ENCODE measurements at regions not wholly inside any gene's neighbourhood (a gene's known extent, or its start where the extent isn't known, plus 50 kb on each side); places are given as distances from the start of the nearest gene placed in this dataset.

GRCh38 chr4:187415231-187415630, 580.3 kb upstream of the ZFP42 start:
- DNase-seq (ENCODE audit: low read depth) = no peak

GRCh38 chr4:187416216-187416615, 579.4 kb upstream of the ZFP42 start:
- no peak for DNase-seq (ENCODE audit: low read depth)

- no peak for DNase-seq (ENCODE audit: low read depth)
These were observed 577.9 kb upstream of the ZFP42 start for GRCh38 chr4:187417721-187418120.

- DNase-seq (ENCODE audit: low read depth) = no peak
These were observed 572.9 kb upstream of the ZFP42 start for GRCh38 chr4:187422655-187423054.

- DNase-seq (ENCODE audit: low read depth) = no peak
These were observed 570.9 kb upstream of the ZFP42 start for GRCh38 chr4:187424636-187425035.

GRCh38 chr4:187426511-187426910, 569.1 kb upstream of the ZFP42 start:
- no peak for DNase-seq (ENCODE audit: low read depth)

GRCh38 chr4:187432310-187432709, 563.3 kb upstream of the ZFP42 start:
- DNase-seq (ENCODE audit: low read depth) = no peak

GRCh38 chr4:187433141-187433540, 562.4 kb upstream of the ZFP42 start:
- DNase-seq (ENCODE audit: low read depth) = no peak

GRCh38 chr4:187436251-187436650, 559.3 kb upstream of the ZFP42 start:
- no peak for DNase-seq (ENCODE audit: low read depth)

- no peak for DNase-seq (ENCODE audit: low read depth)
These were observed 551.5 kb upstream of the ZFP42 start for GRCh38 chr4:187444061-187444460.

- DNase-seq (ENCODE audit: low read depth) = no peak
These were observed 545.9 kb upstream of the ZFP42 start for GRCh38 chr4:187449702-187450101.

- DNase-seq (ENCODE audit: low read depth) = no peak
These were observed 543.8 kb upstream of the ZFP42 start for GRCh38 chr4:187451776-187452175.

GRCh38 chr4:187460016-187460415, 535.6 kb upstream of the ZFP42 start:
- no peak for DNase-seq (ENCODE audit: low read depth)

GRCh38 chr4:187464573-187464972, 531.0 kb upstream of the ZFP42 start:
- no peak for DNase-seq (ENCODE audit: low read depth)

- no peak for DNase-seq (ENCODE audit: low read depth)
These were observed 528.3 kb upstream of the ZFP42 start for GRCh38 chr4:187467224-187467623.

- DNase-seq (ENCODE audit: low read depth) = no peak
These were observed 525.9 kb upstream of the ZFP42 start for GRCh38 chr4:187469627-187470026.

GRCh38 chr4:187470061-187470460, 525.5 kb upstream of the ZFP42 start:
- DNase-seq (ENCODE audit: low read depth) = no peak

- DNase-seq (ENCODE audit: low read depth) = no peak
These were observed 521.3 kb upstream of the ZFP42 start for GRCh38 chr4:187474238-187474637.

- no peak for DNase-seq (ENCODE audit: low read depth)
These were observed 519.7 kb upstream of the ZFP42 start for GRCh38 chr4:187475901-187476300.

GRCh38 chr4:187477224-187477623, 518.3 kb upstream of the ZFP42 start:
- no peak for DNase-seq (ENCODE audit: low read depth)

GRCh38 chr4:187478292-187479140, 517.1 kb upstream of the ZFP42 start:
- no peak for DNase-seq (ENCODE audit: low read depth)

- DNase-seq (ENCODE audit: low read depth) = no peak
These were observed 516.1 kb upstream of the ZFP42 start for GRCh38 chr4:187479511-187479910.

- no peak for DNase-seq (ENCODE audit: low read depth)
These were observed 515.1 kb upstream of the ZFP42 start for GRCh38 chr4:187480146-187481145.

All from CMK (cell line).